Stimulated activated CD4-positive, alpha-beta T cell treated with anti-CD3 and anti-CD28 coated beads, TNF-alpha, amount 100 ng/mL, for 48 hours (primary cell): ENCODE measurements at regions not wholly inside any gene's neighbourhood (a gene's known extent, or its start where the extent isn't known, plus 50 kb on each side); places are given as distances from the start of the nearest gene placed in this dataset.

Experiments used
- DNase-seq, 3 donors: peaks; one replicate each; pipeline ENCODE4 v3.0.0-alpha.2; 2020; ENCODE audit warnings: low read depth in 3 of 3

- DNase-seq, result no peak
These were observed 1166.7 kb upstream of the B3GALT2 start for GRCh38 chr1:194353121-194353520.

GRCh38 chr1:194347200-194347599 lies 1160.8 kb upstream of the B3GALT2 start:
- DNase-seq, result no peak

GRCh38 chr1:194342484-194343262 lies 1156.3 kb upstream of the B3GALT2 start:
- DNase-seq, result no peak

- DNase-seq, result no peak
These were observed 1155.2 kb upstream of the B3GALT2 start for GRCh38 chr1:194341587-194341986.

- DNase-seq, result no peak
These were observed 1153.1 kb upstream of the B3GALT2 start for GRCh38 chr1:194339471-194339870.

GRCh38 chr1:194338241-194338948 lies 1152.0 kb upstream of the B3GALT2 start:
- peak in 1 of 3 donors; percentile 31 for DNase-seq

- no peak for DNase-seq
These were observed 1146.8 kb upstream of the B3GALT2 start for GRCh38 chr1:194333240-194333639.

GRCh38 chr1:194331758-194332157 lies 1145.3 kb upstream of the B3GALT2 start:
- no peak for DNase-seq

GRCh38 chr1:194322751-194323150 lies 1136.3 kb upstream of the B3GALT2 start:
- DNase-seq, result no peak

GRCh38 chr1:194318790-194319280 lies 1132.4 kb upstream of the B3GALT2 start:
- no peak for DNase-seq

- no peak for DNase-seq
These were observed 1123.3 kb upstream of the B3GALT2 start for GRCh38 chr1:194309697-194310096.

GRCh38 chr1:194309269-194309668 lies 1122.9 kb upstream of the B3GALT2 start:
- DNase-seq, result no peak

GRCh38 chr1:194300776-194301175 lies 1114.4 kb upstream of the B3GALT2 start:
- no peak for DNase-seq

- DNase-seq, result no peak
These were observed 1113.9 kb upstream of the B3GALT2 start for GRCh38 chr1:194300340-194300739.

GRCh38 chr1:194298007-194298598 lies 1111.7 kb upstream of the B3GALT2 start:
- no peak for DNase-seq

GRCh38 chr1:194297094-194297493 lies 1110.7 kb upstream of the B3GALT2 start:
- no peak for DNase-seq

- DNase-seq, result no peak
These were observed 1109.8 kb upstream of the B3GALT2 start for GRCh38 chr1:194296201-194296600.

GRCh38 chr1:194295685-194296084 lies 1109.3 kb upstream of the B3GALT2 start:
- no peak for DNase-seq

GRCh38 chr1:194293851-194294405 lies 1107.5 kb upstream of the B3GALT2 start:
- DNase-seq, result no peak

GRCh38 chr1:194292966-194293365 lies 1106.6 kb upstream of the B3GALT2 start:
- DNase-seq, result no peak

GRCh38 chr1:194289569-194290266 lies 1103.3 kb upstream of the B3GALT2 start:
- peak; percentile 8 to 22 (median 16) for DNase-seq

- no peak for DNase-seq
These were observed 1101.8 kb upstream of the B3GALT2 start for GRCh38 chr1:194288238-194288637.
